Hippocampal formation (tissue), 2 donors: ENCODE measurements at regions not wholly inside any gene's neighbourhood (a gene's known extent, or its start where the extent isn't known, plus 50 kb on each side); places are given as distances from the start of the nearest gene placed in this dataset.
"Not testable (repeated sequence)": the region's sequence is repeated elsewhere in the genome, so short reads cannot be mapped to it uniquely, and the experiment has no call there.

Source experiments
- DNase-seq, 2 donors: peaks; one replicate each; lab custom pipeline; 2025; lab: John Stamatoyannopoulos, UW

DNA sequence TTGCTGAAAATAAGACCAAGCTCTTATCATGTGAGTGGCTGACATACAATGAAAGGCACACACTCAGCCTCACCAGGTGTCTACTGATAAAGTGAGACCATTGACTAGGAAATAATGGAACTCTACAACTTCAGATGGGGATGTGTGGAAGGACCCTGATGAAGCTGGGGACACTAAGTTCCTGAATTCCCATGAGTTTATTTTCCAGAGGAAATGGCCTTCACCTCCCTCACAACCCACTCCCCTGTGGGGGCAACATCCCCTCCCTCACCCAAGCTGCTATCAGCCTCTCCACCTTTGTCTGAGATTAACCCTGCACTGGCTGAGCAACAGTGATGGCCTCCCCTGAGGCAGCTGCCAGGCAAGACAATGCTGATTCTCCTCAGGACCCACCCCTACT is 55.2 kb upstream of the SMARCAD1 start:
- no peak for DNase-seq

DNA sequence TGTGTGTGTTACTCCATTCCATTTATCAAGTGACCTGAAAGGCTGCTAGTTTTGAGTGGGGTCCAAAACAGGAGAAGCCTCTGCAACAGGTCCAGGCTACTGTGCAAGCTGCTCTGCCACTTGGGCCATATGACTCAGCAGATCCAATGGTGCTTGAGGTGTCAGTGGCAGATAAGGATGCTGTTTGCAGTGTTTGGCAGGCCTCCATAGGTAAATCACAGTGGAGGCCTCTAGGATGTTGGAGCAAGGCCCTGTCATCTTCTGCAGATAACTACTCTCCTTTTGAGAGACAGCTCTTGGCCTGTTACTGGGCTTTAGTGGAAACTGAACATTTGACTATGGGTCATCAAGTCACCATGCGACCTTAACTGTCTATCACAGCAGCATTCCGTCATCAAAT is 52.3 kb upstream of the SMARCAD1 start:
- DNase-seq: not testable (repeated sequence)

DNA sequence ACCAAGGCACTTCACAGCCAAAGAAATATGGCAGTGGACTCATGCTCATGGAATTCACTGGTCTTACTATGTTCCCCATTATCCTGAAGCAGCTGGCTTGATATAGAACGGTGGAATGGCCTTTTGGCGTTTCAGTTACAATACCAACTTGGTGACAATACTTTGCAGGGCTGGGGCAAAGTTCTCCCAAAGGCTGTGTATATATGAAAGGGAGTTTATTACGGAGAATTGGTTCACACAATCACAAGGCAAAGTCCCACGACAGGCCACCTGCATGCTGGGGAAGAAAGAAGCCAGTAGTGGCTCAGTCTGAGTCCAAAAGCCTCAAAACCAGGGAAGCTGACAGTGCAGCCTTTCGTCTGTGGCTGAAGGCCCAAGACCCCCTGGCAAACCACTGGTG is 50.8 kb upstream of the SMARCAD1 start:
- DNase-seq: no peak
